Neural cell (in vitro differentiated cells): ENCODE measurements at regions not wholly inside any gene's neighbourhood (a gene's known extent, or its start where the extent isn't known, plus 50 kb on each side); places are given as distances from the start of the nearest gene placed in this dataset.

Experiments used
- H2AFZ ChIP-seq: fragments of 200-600, 300-800 bp; sonication (generic), shearing (Covaris generic); 2 replicates; pipeline ENCODE4 v1.6.0; 2014; ENCODE audit warnings: low read depth, mild to moderate bottlenecking, antibody characterized with exemption, low read length, moderate library complexity
- H3F3A ChIP-seq: fragments of 200-600 bp; shearing (Covaris generic); 2 replicates; pipeline ENCODE4 v1.6.1; 2016; ENCODE audit warnings: mild to moderate bottlenecking, moderate library complexity, mixed read lengths, antibody characterized with exemption, low read length; ENCODE audit not compliant: insufficient read depth, poor library complexity, severe bottlenecking
- H3K27ac ChIP-seq: fragments of 200-600, 300-800 bp; sonication (generic), shearing (Covaris generic); 2 replicates; pipeline ENCODE4 v1.5.1; 2014; ENCODE audit warnings: mild to moderate bottlenecking, low read length, moderate library complexity
- H3K27me3 ChIP-seq: fragments of 300-800, 200-600 bp; sonication (generic), shearing (Covaris generic); 2 replicates; pipeline ENCODE4 v1.6.0; 2014; ENCODE audit warnings: mild to moderate bottlenecking, low read depth, low read length, moderate library complexity; ENCODE audit not compliant: insufficient read depth
- H3K36me3 ChIP-seq: fragments of 300-800, 200-600 bp; sonication (generic), shearing (Covaris generic); 2 replicates; pipeline ENCODE4 v1.5.1; 2014; ENCODE audit warnings: mild to moderate bottlenecking, antibody characterized with exemption, low read length, moderate library complexity; ENCODE audit not compliant: insufficient read depth
- H3K4me2 ChIP-seq: fragments of 300-800, 200-600 bp; sonication (generic), shearing (Covaris generic); 2 replicates; pipeline ENCODE4 v1.6.0; 2014; ENCODE audit warnings: mild to moderate bottlenecking, low read length
- H3K4me3 ChIP-seq: fragments of 300-800, 200-600 bp; sonication (generic), shearing (Covaris generic); 2 replicates; pipeline ENCODE4 v1.5.1; 2014; ENCODE audit warnings: mild to moderate bottlenecking, low read length, moderate library complexity
- H3K79me2 ChIP-seq: fragments of 200-600 bp; shearing (Covaris generic); replicated peaks from 2 replicates; pipeline ENCODE4 v1.6.0; 2014; ENCODE audit warnings: mild to moderate bottlenecking, low read length, moderate library complexity; ENCODE audit not compliant: insufficient read depth
- H3K9ac ChIP-seq: fragments of 300-800, 200-600 bp; sonication (generic), shearing (Covaris generic); 2 replicates; pipeline ENCODE4 v1.6.1; 2016; ENCODE audit warnings: mild to moderate bottlenecking, low read length, mixed read lengths
- H3K9me2 ChIP-seq: fragments of 200-600 bp; shearing (Covaris generic); 2 replicates; pipeline ENCODE4 v1.6.1; 2016; ENCODE audit warnings: mild to moderate bottlenecking, low read length, mixed read lengths; ENCODE audit not compliant: insufficient read depth
- H3K9me3 ChIP-seq: fragments of 200-600, 300-800 bp; sonication (generic), shearing (Covaris generic); 2 replicates; pipeline ENCODE4 v1.6.1; 2016; ENCODE audit warnings: mild to moderate bottlenecking, mixed run types, low read length, moderate library complexity, mixed read lengths
- H4K20me1 ChIP-seq: fragments of 200-600 bp; shearing (Covaris generic); 2 replicates; pipeline ENCODE4 v1.6.1; 2016; ENCODE audit warnings: mild to moderate bottlenecking, mixed run types; ENCODE audit not compliant: insufficient read depth
- CTCF ChIP-seq: fragments of 450-650 bp; IDR thresholded peaks from 2 replicates; pipeline ENCODE4 v1.5.1; 2014; ENCODE audit warnings: antibody characterized with exemption, mild to moderate bottlenecking, moderate library complexity; ENCODE audit not compliant: poor library complexity, severe bottlenecking
- EP300 ChIP-seq: fragments of 450-650 bp; conservative IDR thresholded peaks from 2 replicates; pipeline ENCODE4 v1.6.1; 2014; ENCODE audit warnings: antibody characterized with exemption, mild to moderate bottlenecking, moderate library complexity; ENCODE audit not compliant: poor library complexity, severe bottlenecking
- EZH2 ChIP-seq: fragments of 200-600, 300-800 bp; shearing (Covaris generic), sonication (generic); IDR thresholded peaks from 2 replicates; pipeline ENCODE4 v1.6.1; 2014; ENCODE audit warnings: antibody characterized with exemption, low read length, borderline replicate concordance, mild to moderate bottlenecking; ENCODE audit not compliant: insufficient read depth, poor library complexity, severe bottlenecking
- MXI1 ChIP-seq: fragments of 450-650 bp; conservative IDR thresholded peaks from 2 replicates; pipeline ENCODE4 v1.6.1; 2014; ENCODE audit warnings: antibody characterized with exemption, mild to moderate bottlenecking; ENCODE audit not compliant: poor library complexity, severe bottlenecking
- POLR2AphosphoS5 ChIP-seq: IDR thresholded peaks from 2 replicates; pipeline ENCODE4 v1.6.1; 2012
- RAD21 ChIP-seq: fragments of 450-650 bp; conservative IDR thresholded peaks from 2 replicates; pipeline ENCODE4 v1.6.1; 2014; ENCODE audit warnings: antibody characterized with exemption, mild to moderate bottlenecking, moderate library complexity
- REST ChIP-seq: IDR thresholded peaks from 2 replicates; pipeline ENCODE4 v1.6.1; 2012; ENCODE audit warnings: borderline replicate concordance
- SMC3 ChIP-seq: fragments of 450-650 bp; conservative IDR thresholded peaks from 2 replicates; pipeline ENCODE4 v1.6.1; 2014; ENCODE audit warnings: antibody characterized with exemption, mild to moderate bottlenecking, moderate library complexity; ENCODE audit not compliant: poor library complexity
- TAF1 ChIP-seq: IDR thresholded peaks from 2 replicates; pipeline ENCODE4 v1.6.1; 2012; ENCODE audit warnings: low read depth

GRCh38 chr11:27786331-27786730 lies 86.1 kb upstream of the BDNF start:
- Histone ChIP-seq H3K9me3 (no peaks in the 10 kb centered on the region), H3K9ac (no peak overlapping the region), H3F3A (no peaks in the 10 kb centered on the region), H3K27ac (no peak overlapping the region), H3K9me2 (no peaks in the 10 kb centered on the region), H3K27me3 (no peaks in the 10 kb centered on the region), H3K36me3 (no peaks in the 10 kb centered on the region), H4K20me1 (no peaks in the 10 kb centered on the region), H3K79me2 (no peaks in the 10 kb centered on the region), H3K4me2 (no peak overlapping the region), H3K4me3 (no peak overlapping the region), H2AFZ (no peak overlapping the region)
- TF ChIP-seq SMC3: no peak

- Histone ChIP-seq H3K9ac (no peak overlapping the region), H3K9me2 (no peaks in the 10 kb centered on the region), H2AFZ (no peak overlapping the region), H3K27ac (no peak overlapping the region), H3K79me2 (no peaks in the 10 kb centered on the region), H3F3A (no peaks in the 10 kb centered on the region), H4K20me1 (no peaks in the 10 kb centered on the region), H3K36me3 (no peaks in the 10 kb centered on the region), H3K9me3 (no peaks in the 10 kb centered on the region), H3K27me3 (no peaks in the 10 kb centered on the region), H3K4me3 (no peak overlapping the region), H3K4me2 (no peak overlapping the region)
- TF ChIP-seq SMC3 (no peak), MXI1 (no peak), REST (no peak), RAD21 (no peak), EZH2 (no peak), POLR2AphosphoS5 (no peak), EP300 (no peak), TAF1 (no peak), CTCF (no peak)
Observed at GRCh38 chr11:27783701-27784355, 83.6 kb upstream of the BDNF start.

- H3K79me2 ChIP-seq: no peaks in the 10 kb centered on the region
- no peaks in the 10 kb centered on the region for H3F3A ChIP-seq
- H3K9me3 ChIP-seq: no peaks in the 10 kb centered on the region
- H3K4me3 ChIP-seq: no peak overlapping the region
- no peaks in the 10 kb centered on the region for H3K36me3 ChIP-seq
- H3K9ac ChIP-seq: no peak overlapping the region
- no peaks in the 10 kb centered on the region for H3K9me2 ChIP-seq
- H3K27me3 ChIP-seq: no peaks in the 10 kb centered on the region
- no peaks in the 10 kb centered on the region for H4K20me1 ChIP-seq
- no peak overlapping the region for H2AFZ ChIP-seq
- H3K4me2 ChIP-seq: no peak overlapping the region
- H3K27ac ChIP-seq: no peak overlapping the region
- no peak for TF ChIP-seq RAD21
- no peak for TF ChIP-seq EP300
- TF ChIP-seq CTCF: no peak
- no peak for TF ChIP-seq MXI1
- no peak for TF ChIP-seq SMC3
- no peak for TF ChIP-seq TAF1
- TF ChIP-seq REST: no peak
- no peak for TF ChIP-seq EZH2
- no peak for TF ChIP-seq POLR2AphosphoS5
Observed at GRCh38 chr11:27777033-27777432, 76.8 kb upstream of the BDNF start.
